ENCODE measurements at regions not wholly inside any gene's neighbourhood (a gene's known extent, or its start where the extent isn't known, plus 50 kb on each side); places are given as distances from the start of the nearest gene placed in this dataset.

DNA sequence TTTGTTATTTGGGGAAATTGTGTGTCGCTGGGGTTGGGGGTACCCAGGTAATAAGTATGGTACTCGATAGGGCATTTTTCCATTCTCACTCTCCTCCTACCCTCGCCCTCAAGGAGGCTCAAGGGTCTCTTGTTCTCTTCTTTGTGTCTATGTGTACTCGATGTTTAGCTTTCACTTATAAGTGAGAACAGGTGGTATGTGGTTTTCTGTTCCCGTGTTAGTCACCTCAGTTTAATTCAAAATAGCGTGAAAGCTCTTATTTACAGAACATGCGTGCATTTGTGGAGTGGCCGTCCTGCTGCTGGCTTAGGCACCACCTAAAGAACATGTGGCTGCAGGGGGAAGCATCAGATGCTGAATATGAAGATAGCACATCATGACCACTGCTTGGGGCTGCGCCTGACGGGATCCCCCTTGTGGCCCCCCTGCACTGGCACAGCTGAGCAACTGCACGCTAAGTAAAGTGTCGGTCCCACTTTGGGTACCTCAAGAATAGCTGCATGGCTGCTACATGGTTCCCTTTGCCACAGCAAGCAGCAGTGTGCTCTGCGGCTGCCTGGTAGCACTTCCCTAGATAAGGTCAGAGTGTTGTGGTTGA is 569.0 kb downstream of the DCDC2C start:
- DNase-seq = no peak

GRCh38 chr2:4278392-4278791 is 575.0 kb downstream of the DCDC2C start:
- DNase-seq = no peak

DNA sequence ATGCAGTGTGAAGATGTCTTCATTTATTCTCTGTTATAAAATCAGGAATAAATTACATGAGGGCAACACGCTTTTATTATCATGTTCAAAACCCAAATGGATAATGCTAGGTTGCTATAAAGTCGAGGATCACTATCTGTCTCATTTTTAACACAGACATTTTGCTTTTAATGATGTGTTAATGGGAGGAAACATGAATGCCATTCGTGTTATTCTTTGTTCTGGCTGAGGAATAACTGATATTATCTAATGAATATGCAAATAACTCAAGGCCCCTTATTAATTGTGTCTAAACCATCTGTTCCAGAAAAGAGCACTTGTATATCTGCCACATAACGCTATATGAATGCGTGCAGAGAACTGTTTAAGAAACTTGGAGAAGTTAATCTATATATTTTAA is 576.1 kb downstream of the DCDC2C start:
- DNase-seq = no peak

GRCh38 chr2:4291430-4291829 is 588.1 kb downstream of the DCDC2C start:
- no peak for DNase-seq

DNA sequence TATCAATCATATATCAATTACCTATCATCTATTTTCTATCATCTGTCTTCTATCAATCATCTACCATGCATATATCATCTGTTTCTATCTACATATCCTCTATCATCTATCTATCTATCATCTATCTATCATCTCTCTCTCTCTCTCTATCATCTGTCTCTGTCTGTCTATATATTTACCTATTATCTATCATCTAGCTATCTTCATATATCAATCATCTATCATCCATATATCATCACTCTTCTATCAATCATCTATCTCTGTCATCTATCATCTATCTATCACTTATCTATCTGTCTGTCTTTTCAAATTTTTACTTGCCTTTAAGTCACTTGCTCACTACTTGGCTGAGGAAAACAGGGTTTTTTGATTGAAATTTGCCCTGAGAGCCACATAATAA is 592.3 kb downstream of the DCDC2C start:
- no peak for DNase-seq

DNA sequence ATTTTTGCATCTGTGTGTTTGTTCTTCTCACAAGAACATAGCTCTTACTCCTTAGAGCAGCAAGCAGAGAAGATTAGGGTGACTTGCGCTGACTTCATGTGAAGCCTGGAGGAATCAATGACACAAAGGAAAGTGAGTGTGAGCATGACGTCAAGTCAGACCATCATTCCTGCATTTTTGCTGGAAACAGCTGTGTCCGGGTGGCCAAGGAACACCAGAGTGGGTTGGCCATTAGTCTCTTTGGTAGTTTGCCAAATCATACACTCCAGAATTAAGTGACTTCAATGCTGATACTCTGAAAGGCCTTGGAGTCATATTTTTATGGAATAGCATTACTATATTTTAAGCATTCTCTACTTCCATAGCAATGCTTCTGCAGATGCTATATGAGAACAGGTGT is 597.2 kb downstream of the DCDC2C start:
- no peak for DNase-seq

DNA sequence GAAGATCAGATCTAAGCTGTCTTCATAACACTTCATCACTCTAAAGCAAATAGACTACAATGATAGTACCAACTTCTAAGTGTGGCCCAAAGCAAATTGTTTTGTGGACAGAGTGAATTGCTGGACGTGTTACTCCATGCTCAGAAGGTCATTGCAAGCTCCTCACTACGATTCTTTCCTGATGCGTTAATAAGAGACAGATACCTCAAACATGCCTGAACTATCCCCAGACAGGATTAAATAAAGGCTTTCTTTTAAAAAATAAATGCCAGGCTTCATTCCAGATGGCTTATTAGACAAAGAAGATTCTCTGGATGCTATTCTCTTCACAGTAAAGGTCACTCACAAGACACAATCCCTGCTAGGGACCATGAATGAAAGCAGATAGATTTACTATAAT is 621.2 kb downstream of the DCDC2C start:
- no peak for DNase-seq

GRCh38 chr2:4336864-4337263 is 633.5 kb downstream of the DCDC2C start:
- DNase-seq = no peak

GRCh38 chr2:4338345-4338744 is 635.0 kb downstream of the DCDC2C start:
- DNase-seq = no peak

DNA sequence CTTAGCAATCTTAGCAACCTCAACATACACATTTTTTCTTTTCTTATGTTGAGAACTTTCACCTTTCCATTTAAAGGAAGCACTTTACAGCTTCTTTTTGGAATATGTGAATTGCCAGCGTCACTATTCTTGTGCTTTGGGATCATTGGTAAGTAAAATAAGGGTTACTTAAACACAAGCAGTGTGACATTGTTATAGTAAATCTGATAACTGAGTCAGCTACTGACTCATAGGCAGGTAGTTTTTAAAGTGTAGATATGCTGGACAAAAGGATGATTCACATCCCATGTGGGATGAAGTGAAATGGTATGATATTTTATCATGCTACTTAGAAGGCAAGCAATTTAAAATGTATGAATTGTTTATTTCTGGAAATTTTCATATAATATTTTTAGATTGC is 637.2 kb downstream of the DCDC2C start:
- no peak for DNase-seq

GRCh38 chr2:4346628-4347027 is 643.3 kb downstream of the DCDC2C start:
- DNase-seq = no peak

DNA sequence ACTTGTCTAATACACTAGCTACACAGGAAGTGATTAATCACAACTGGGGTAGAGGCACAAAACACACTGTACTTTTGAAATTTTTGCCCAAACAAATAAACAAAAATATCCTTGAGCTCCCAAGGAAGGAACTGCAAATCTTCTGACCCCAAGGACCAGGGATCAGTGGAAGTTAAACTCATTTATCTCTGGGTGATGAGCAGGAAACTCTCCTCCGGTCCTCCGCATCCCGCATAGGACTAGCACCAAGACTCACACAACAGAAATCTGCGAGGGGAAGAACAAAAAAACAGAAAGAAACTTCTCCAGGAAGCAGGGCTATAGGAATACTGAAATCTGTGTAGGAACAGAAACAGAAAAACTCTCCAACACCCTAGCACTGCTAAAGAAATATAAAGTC is 650.3 kb downstream of the DCDC2C start:
- no peak for DNase-seq

GRCh38 chr2:4354164-4354563 is 650.8 kb downstream of the DCDC2C start:
- no peak for DNase-seq

DNA sequence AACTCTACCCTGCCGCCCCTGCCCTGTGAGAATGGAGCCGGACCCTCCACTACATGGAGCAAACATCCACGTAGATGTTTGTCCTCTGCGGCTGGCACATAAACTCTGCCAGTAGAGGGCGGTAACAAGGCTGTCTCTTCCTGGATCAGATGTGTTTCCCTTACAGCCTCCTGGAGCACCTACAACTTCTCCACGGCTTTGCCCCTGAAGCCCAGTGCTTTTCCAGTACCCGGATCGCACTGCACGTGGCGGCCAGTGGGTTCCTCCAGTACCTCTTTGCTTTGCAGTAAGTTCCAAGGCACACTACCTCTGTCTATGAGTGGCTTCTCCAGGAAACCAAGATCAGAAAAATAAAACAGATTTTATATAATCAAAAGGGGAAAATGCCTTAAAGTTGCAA is 651.3 kb downstream of the DCDC2C start:
- DNase-seq = peak; percentile 17

- DNase-seq = no peak
Measured at GRCh38 chr2:4356109-4356508, 652.7 kb downstream of the DCDC2C start.

DNA sequence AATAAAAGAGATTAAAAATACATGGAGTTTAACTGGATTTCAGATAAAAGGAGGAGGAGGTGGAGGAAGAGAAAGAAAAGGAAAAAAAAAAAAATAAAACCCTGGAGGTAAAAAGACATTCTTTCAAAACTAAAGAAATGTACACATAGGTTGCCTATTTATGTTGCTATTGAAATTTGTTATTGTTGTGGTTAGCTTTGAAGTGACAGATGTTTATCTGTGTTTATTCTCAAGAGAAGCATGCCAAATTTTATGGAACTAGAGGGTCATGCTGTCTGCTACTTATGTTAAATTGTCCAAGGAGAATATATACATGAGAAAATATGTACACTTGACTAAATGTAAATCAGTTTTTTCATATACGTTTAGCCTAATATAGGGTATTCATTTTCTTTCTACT is 653.2 kb downstream of the DCDC2C start:
- DNase-seq = no peak

- no peak for DNase-seq
Measured at GRCh38 chr2:4357121-4357520, 653.7 kb downstream of the DCDC2C start.

DNA sequence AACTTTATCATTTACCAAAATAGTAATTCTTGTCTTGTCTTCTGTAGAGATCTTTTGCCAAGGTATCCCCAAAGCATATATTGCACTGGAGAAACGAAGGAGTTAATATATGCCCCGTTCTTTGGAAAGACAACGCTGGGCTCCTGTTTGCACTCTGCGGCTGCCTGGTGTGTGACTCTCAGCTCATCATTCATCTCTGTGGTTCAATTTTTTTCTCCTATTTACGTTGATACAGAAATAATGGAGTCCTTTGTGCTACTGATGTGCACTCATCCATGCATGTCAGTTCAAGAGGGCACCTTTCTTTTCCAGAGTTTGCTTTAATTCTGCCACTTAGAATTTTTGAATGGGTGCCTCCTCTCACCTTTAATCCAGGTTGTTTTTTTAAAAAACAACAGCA is 655.5 kb downstream of the DCDC2C start:
- DNase-seq = no peak

DNA sequence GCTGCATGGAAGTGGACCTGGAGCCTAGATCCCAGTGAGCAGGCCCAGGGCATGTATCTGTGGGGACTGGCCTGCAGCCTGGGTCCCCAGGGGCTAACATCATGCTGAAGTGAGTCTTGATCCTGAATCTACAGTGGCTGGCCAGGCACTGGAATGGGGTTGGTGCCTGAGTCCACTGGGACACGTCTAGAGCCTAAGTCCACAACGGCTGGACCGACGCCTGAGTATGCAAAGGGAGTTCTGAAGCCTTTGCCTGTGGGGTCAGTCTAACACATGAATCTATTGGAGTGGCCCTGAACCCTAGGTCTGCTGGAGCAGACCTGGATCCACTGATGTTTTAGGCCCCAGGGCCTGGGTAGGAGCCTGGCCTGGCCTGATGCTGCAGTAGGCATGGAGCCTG is 665.5 kb downstream of the DCDC2C start:
- no peak for DNase-seq

DNA sequence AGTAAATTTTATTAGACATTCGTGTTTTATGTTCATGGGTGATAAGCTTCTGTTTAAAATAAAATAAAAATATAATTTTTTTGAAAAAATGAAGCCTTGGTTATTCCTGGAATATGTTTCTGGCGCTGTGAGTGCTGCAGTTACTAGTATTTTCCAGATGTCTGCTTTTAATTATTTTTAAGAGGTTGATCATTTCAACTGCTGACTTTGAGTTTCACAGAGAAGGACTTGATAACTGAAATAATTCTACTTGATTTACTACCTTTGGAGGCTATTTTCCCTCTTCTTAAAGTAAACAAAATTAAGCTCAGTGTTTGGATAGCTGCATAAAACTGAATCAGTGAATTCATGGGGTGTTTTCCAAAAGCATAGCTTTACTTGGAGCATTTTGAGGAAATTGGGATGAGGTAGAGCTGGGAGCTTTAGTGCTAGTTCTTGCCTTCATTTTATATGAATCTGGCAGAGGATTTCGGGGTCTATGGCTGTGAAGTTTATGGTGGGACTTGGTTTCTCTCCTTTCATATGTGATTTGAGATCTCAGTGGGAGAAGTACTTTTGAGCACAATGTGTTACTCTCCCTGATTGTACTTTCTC is 666.5 kb downstream of the DCDC2C start:
- DNase-seq = no peak

DNA sequence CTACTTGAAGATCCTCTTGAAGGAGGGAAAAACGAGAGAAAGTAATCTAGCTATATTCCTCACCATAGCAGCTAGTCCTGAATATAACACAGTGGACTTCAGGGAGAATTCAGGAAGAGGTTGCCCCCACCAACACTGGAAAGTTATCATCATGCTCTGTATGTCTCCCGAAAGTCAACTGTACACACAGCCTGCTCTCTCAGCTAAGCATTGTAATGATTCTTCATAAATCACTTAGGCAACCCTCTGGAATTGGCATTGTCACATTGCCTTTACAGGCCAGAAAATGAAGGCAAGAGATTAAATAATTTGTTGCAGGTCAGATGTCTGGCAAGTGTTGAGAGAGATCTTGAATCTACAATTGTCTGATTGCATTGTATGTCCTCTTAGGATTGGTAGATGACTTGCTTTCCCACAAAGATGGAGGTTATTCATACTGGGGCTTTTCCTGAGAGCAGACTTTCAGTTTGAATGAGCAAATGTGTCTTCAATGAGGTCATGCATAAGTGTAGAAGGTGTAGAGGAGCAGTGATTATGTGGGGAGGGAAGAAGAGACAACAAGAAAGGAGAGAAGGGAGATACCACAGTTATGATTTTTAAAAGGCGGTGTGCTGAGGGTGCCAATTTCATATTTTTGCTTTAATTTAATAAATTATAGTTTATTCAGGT is 667.2 kb downstream of the DCDC2C start:
- DNase-seq = no peak

DNA sequence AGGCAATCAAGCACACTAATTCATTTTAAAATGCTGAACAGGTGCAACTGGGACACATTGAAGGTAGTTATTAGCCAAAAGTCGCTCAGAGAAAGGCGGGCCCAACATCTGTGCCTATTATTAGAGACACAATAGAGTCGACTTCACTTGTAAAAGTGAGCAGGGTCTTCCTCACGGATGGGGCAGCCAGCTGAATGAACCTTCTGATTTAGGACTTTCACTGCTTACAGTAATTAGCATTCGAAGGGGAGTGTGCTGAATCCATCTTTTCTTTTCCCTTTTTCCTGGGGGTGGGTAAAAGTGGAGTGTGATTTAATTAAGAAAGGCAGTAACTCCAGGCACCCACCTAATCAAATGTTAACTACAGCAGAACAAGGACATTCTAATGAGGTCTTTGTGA is 677.7 kb downstream of the DCDC2C start:
- DNase-seq = no peak

DNA sequence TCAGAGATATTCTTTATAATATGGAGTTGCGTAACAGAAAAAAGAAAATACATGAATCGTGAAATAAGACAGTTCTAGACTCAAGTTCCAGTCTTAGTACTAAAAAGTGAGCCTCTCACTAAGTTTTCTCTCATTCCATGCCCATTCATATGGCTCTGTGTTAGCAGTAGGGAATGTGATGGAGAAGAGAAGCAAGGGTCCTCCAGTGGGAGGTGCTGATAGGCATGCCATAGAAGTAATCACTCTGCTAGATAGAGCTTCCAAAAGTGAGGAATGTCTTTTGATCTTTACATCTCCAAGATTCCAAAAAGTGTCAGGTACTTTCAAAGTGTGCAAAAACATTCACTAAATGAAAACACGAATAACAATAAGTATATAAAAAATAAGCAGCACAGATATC is 678.4 kb downstream of the DCDC2C start:
- DNase-seq = no peak

- DNase-seq = no peak
Measured at GRCh38 chr2:4391013-4391412, 687.6 kb downstream of the DCDC2C start.

DNA sequence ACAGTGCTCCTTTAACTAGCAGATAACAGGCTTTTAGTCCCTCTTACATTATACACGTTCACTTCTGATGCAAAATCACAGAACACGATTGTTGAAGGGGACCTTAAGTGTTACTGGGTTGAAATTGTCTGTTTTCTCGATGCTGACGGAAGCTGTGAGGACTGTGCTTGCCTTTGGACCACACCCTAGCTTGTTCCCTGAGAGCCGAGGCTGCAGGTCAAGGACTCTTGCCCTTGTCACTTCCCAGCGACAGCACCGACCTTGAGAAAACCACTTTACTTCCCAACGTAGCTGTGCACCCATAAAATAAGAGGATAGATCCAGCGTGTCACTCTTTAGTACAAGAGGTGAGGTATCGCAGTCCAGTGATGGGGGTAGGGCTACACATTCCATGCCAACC is 701.0 kb downstream of the DCDC2C start:
- no peak for DNase-seq

All from suppressor macrophage treated with lipopolysaccharide for 4 hours (primary cell).